CD4-positive, alpha-beta T cell (primary cell): ENCODE measurements at regions not wholly inside any gene's neighbourhood (a gene's known extent, or its start where the extent isn't known, plus 50 kb on each side); places are given as distances from the start of the nearest gene placed in this dataset.

Experiments
- ATAC-seq: fragments of 200-7000 bp; cut with Tn5 transposase; one replicate; pipeline ENCODE4 v1.10.0; 2022; ENCODE audit warnings: mild to moderate bottlenecking; ENCODE audit not compliant: poor library complexity
- CTCF ChIA-PET: fragments of 350-600 bp; sonication (Branson Sonifier 250); formaldehyde crosslinking; loops from one replicate; lab custom pipeline; 2021; ENCODE audit warnings: antibody characterized with exemption, inconsistent platforms; lab: Charles Lee
- POLR2A ChIA-PET: fragments of 350-600 bp; sonication (Branson Sonifier 250); formaldehyde crosslinking; loops from one replicate; lab custom pipeline; 2021; ENCODE audit warnings: antibody characterized with exemption, inconsistent platforms; lab: Charles Lee
- DNase-seq, 14 experiments: peaks; one replicate each; pipeline ENCODE4 v3.0.0-alpha.2; 2013 to 2020; ENCODE audit warnings: mixed read lengths in 2 of 14
- H3K27ac ChIP-seq, 2 donors: one replicate each; pipeline versions ENCODE4 v1.5.1 to v1.7.0; 2013; ENCODE audit warnings: low read length in 2 of 2, low read depth in 1 of 2, mild to moderate bottlenecking in 1 of 2
- H3K27me3 ChIP-seq, 2 experiments: 1 replicate in 1 of 2; 2 replicates in 1 of 2; pipeline versions ENCODE4 v1.6.1 to v1.7.0; 2013; ENCODE audit warnings: low read length in 2 of 2, control low read depth in 1 of 2, mild to moderate bottlenecking in 1 of 2, moderate library complexity in 1 of 2; ENCODE audit not compliant: insufficient read depth in 2 of 2, control insufficient read depth in 1 of 2
- H3K36me3 ChIP-seq: one replicate; pipeline ENCODE4 v1.6.1; 2013; ENCODE audit warnings: low read length, control low read depth; ENCODE audit not compliant: insufficient read depth
- H3K4me1 ChIP-seq: one replicate; pipeline ENCODE4 v1.6.1; 2013; ENCODE audit warnings: low read length, control low read depth; ENCODE audit not compliant: insufficient read depth
- H3K4me3 ChIP-seq: one replicate; pipeline ENCODE4 v1.5.1; 2013; ENCODE audit warnings: mild to moderate bottlenecking, low read length, moderate library complexity
- H3K9me3 ChIP-seq, 2 experiments: 1 replicate in 1 of 2; 2 replicates in 1 of 2; pipeline versions ENCODE4 v1.6.1 to v1.7.0; 2013; ENCODE audit warnings: low read length in 2 of 2, mild to moderate bottlenecking in 2 of 2, control low read depth in 1 of 2, moderate library complexity in 1 of 2; ENCODE audit not compliant: control insufficient read depth in 1 of 2, insufficient read depth in 1 of 2
- H3K27ac Mint-ChIP-seq: one replicate; pipeline ENCODE4 v1.8.0; 2020; ENCODE audit warnings: mixed read lengths
- H3K27me3 Mint-ChIP-seq: one replicate; pipeline ENCODE4 v1.8.0; 2021; ENCODE audit warnings: mixed read lengths
- H3K36me3 Mint-ChIP-seq: one replicate; pipeline ENCODE4 v1.8.0; 2021; ENCODE audit warnings: low read depth, mixed read lengths
- H3K4me1 Mint-ChIP-seq: one replicate; pipeline ENCODE4 v1.8.0; 2021; ENCODE audit warnings: low read depth, mixed read lengths
- H3K4me3 Mint-ChIP-seq: one replicate; pipeline ENCODE4 v1.8.0; 2020; ENCODE audit warnings: mild to moderate bottlenecking, mixed read lengths
- H3K9me3 Mint-ChIP-seq: one replicate; pipeline ENCODE4 v1.8.0; 2020; ENCODE audit warnings: mixed read lengths
- intact Hi-C, 2 experiments: fragments of 100-400 bp; cut with DNase I in 1 of 2; cut with micrococcal nuclease in 1 of 2; formaldehyde crosslinking; loops; one replicate each; pipeline versions ENCODE4 v1.15.1 to v1.9.0; 2023 to 2025; cut with DNase I, micrococcal nuclease
- TF ChIP-seq, protein P1 (sequence below): fragments of 200-600 bp; IDR thresholded peaks from one replicate; pipeline ENCODE4 v1.8.0; 2022; ENCODE audit warnings: antibody characterized with exemption, mild to moderate bottlenecking

- ChIA-PET POLR2A (no interaction called here), CTCF (no interaction called here)
- H3K36me3 Mint-ChIP-seq: no peaks in the 10 kb centered on the region
- no peak overlapping the region for H3K27ac ChIP-seq
- intact Hi-C loops: no loop called here
- ATAC-seq (no peak), DNase-seq (no peak)
- H3K4me3 ChIP-seq: no peak overlapping the region
- no peaks in the 10 kb centered on the region for H3K27me3 Mint-ChIP-seq
- H3K27ac Mint-ChIP-seq: no peak overlapping the region
- H3K9me3 Mint-ChIP-seq: peaks cover 4% of the 10 kb centered on the region
- no peaks in the 10 kb centered on the region for H3K9me3 ChIP-seq
- H3K36me3 ChIP-seq: no peaks in the 10 kb centered on the region
- H3K4me3 Mint-ChIP-seq: no peak overlapping the region
- H3K27me3 ChIP-seq: no peaks in the 10 kb centered on the region
- no peaks in the 10 kb centered on the region for H3K4me1 ChIP-seq
- TF ChIP-seq, protein P1, sequence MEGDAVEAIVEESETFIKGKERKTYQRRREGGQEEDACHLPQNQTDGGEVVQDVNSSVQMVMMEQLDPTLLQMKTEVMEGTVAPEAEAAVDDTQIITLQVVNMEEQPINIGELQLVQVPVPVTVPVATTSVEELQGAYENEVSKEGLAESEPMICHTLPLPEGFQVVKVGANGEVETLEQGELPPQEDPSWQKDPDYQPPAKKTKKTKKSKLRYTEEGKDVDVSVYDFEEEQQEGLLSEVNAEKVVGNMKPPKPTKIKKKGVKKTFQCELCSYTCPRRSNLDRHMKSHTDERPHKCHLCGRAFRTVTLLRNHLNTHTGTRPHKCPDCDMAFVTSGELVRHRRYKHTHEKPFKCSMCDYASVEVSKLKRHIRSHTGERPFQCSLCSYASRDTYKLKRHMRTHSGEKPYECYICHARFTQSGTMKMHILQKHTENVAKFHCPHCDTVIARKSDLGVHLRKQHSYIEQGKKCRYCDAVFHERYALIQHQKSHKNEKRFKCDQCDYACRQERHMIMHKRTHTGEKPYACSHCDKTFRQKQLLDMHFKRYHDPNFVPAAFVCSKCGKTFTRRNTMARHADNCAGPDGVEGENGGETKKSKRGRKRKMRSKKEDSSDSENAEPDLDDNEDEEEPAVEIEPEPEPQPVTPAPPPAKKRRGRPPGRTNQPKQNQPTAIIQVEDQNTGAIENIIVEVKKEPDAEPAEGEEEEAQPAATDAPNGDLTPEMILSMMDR: no peak
- H3K4me1 Mint-ChIP-seq: no peaks in the 10 kb centered on the region
These were observed 209.5 kb upstream of the SLC10A2 start for GRCh38 chr13:103275722-103276121.

DNA sequence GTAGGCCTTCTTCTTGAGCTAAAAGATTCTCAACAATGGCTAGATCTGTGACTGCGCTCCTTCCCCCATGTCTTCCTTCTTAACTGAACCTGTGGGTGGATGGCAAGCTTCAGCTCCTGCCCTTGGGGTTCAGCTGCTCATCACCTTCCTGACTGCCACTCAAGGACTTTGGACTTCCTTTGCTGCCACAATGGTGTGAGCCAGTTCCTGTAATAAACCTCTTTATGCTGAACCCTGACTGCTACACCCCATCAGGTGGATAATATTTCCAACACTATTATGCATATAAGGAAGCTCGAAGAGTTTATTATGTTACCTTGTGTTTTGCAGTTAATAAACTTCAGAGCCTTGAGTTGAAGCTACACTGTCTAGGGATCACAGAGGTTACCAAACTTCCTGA is 208.9 kb upstream of the SLC10A2 start:
- TF ChIP-seq, protein P1: no peak
- no peak overlapping the region for H3K27ac Mint-ChIP-seq
- peaks cover 4% of the 10 kb centered on the region for H3K9me3 Mint-ChIP-seq
- Histone ChIP-seq H3K27ac (no peak overlapping the region), H3K4me3 (no peak overlapping the region), H3K27me3 (no peaks in the 10 kb centered on the region), H3K4me1 (no peaks in the 10 kb centered on the region), H3K36me3 (no peaks in the 10 kb centered on the region), H3K9me3 (no peaks in the 10 kb centered on the region)
- CTCF ChIA-PET: no interaction called here
- no peak overlapping the region for H3K4me3 Mint-ChIP-seq
- no peak for ATAC-seq
- H3K36me3 Mint-ChIP-seq: no peaks in the 10 kb centered on the region
- H3K4me1 Mint-ChIP-seq: no peaks in the 10 kb centered on the region
- intact Hi-C loops: no loop called here
- no peaks in the 10 kb centered on the region for H3K27me3 Mint-ChIP-seq
- POLR2A ChIA-PET: no interaction called here
- DNase-seq: no peak

DNA sequence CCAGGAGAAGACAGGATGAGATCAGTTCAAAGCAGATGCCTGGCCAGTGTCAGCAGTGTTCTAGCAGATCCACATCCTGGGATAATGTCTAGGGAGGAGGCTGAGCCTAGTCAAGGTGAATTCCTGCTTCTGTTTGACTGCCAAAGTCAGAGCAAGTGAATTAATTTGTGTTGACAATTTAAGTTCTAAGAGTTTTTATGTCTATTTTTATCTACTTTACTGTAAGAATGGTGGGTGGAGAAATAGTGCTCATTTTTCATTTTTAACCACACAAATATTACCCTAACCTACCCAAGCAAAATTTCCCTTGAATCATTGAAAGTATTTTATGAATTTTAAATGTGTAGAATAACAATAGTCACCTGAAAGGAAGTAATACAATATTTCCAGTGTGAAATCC is 207.6 kb upstream of the SLC10A2 start:
- no peaks in the 10 kb centered on the region for H3K4me1 ChIP-seq
- ChIA-PET CTCF (no interaction called here), POLR2A (no interaction called here)
- Mint-ChIP-seq H3K9me3 (no peaks in the 10 kb centered on the region), H3K4me3 (no peak overlapping the region), H3K4me1 (no peaks in the 10 kb centered on the region), H3K27me3 (no peaks in the 10 kb centered on the region), H3K27ac (no peak overlapping the region), H3K36me3 (no peaks in the 10 kb centered on the region)
- no peaks in the 10 kb centered on the region for H3K36me3 ChIP-seq
- H3K27me3 ChIP-seq: no peaks in the 10 kb centered on the region
- TF ChIP-seq, protein P1: no peak
- intact Hi-C loops: no loop called here
- H3K27ac ChIP-seq: no peak overlapping the region
- ATAC-seq: no peak
- H3K9me3 ChIP-seq: no peaks in the 10 kb centered on the region
- H3K4me3 ChIP-seq: no peak overlapping the region
- DNase-seq: no peak
